Fibroblast of lung (primary cell): ENCODE measurements at regions not wholly inside any gene's neighbourhood (a gene's known extent, or its start where the extent isn't known, plus 50 kb on each side); places are given as distances from the start of the nearest gene placed in this dataset.

Source experiments
- DNase-seq, 2 donors: peaks; one replicate each; pipeline versions ENCODE4 v3.0.0 to v3.0.0-alpha.2; 2010; ENCODE audit warnings: low read depth in 2 of 2
- H2AFZ ChIP-seq: 2 replicates; pipeline ENCODE4 v1.5.1; 2012; ENCODE audit warnings: low read length, control low read depth, inconsistent platforms
- H3K27ac ChIP-seq: 2 replicates; pipeline ENCODE4 v1.5.1; 2011; ENCODE audit warnings: low read length, control low read depth; ENCODE audit not compliant: insufficient read depth
- H3K27me3 ChIP-seq: 2 replicates; pipeline ENCODE4 v1.5.1; 2011; ENCODE audit warnings: mild to moderate bottlenecking, low read length; ENCODE audit not compliant: control insufficient read depth, insufficient read depth
- H3K36me3 ChIP-seq: 2 replicates; pipeline ENCODE4 v1.5.1; 2011; ENCODE audit warnings: low read length; ENCODE audit not compliant: control insufficient read depth, insufficient read depth
- H3K4me1 ChIP-seq: 2 replicates; pipeline ENCODE4 v1.5.1; 2011; ENCODE audit warnings: low read length; ENCODE audit not compliant: control insufficient read depth, insufficient read depth; ENCODE audit errors: extremely low read depth
- H3K4me2 ChIP-seq: 2 replicates; pipeline ENCODE4 v1.5.1; 2011; ENCODE audit warnings: low read length, control low read depth; ENCODE audit not compliant: insufficient read depth; ENCODE audit errors: extremely low read depth
- H3K4me3 ChIP-seq, 4 experiments: fragments of 200-600 bp in 1 of 4; sonication (generic) in 1 of 4; replicated peaks in 1 of 4; 2 replicates each; pipeline ENCODE4 v1.5.1; 2011 to 2016; ENCODE audit warnings: low read length in 4 of 4, low read depth in 3 of 4, mild to moderate bottlenecking in 3 of 4, control low read depth in 2 of 4, inconsistent platforms in 1 of 4, mixed read lengths in 1 of 4; ENCODE audit not compliant: insufficient read depth in 1 of 4; ENCODE audit errors: control extremely low read depth in 1 of 4
- H3K79me2 ChIP-seq: 2 replicates; pipeline ENCODE4 v1.5.1; 2012; ENCODE audit warnings: mild to moderate bottlenecking, low read length, inconsistent platforms; ENCODE audit not compliant: control insufficient read depth, insufficient read depth
- H3K9ac ChIP-seq: 2 replicates; pipeline ENCODE4 v1.5.1; 2011; ENCODE audit warnings: mild to moderate bottlenecking, low read length, control low read depth; ENCODE audit not compliant: insufficient read depth
- H3K9me3 ChIP-seq: 2 replicates; pipeline ENCODE4 v1.5.1; 2012; ENCODE audit warnings: low read depth, low read length; ENCODE audit not compliant: control insufficient read depth, insufficient read depth
- H4K20me1 ChIP-seq: 2 replicates; pipeline ENCODE4 v1.5.1; 2011; ENCODE audit warnings: low read length; ENCODE audit not compliant: control insufficient read depth, insufficient read depth; ENCODE audit errors: extremely low read depth
- EZH2 ChIP-seq: IDR thresholded peaks from 2 replicates; pipeline ENCODE4 v1.5.1; 2012; ENCODE audit warnings: low read length, control low read depth, mild to moderate bottlenecking; ENCODE audit errors: missing control alignments
- TF ChIP-seq, protein P1 (sequence below), 2 donors: IDR thresholded peaks in 1 of 2; conservative IDR thresholded peaks in 1 of 2; 1 replicate in 1 of 2; 2 replicates in 1 of 2; pipeline ENCODE4 v1.5.1; 2011 to 2012; ENCODE audit warnings: low read length in 2 of 2, control low read depth in 1 of 2, inconsistent platforms in 1 of 2, low read depth in 1 of 2, mild to moderate bottlenecking in 1 of 2

DNA sequence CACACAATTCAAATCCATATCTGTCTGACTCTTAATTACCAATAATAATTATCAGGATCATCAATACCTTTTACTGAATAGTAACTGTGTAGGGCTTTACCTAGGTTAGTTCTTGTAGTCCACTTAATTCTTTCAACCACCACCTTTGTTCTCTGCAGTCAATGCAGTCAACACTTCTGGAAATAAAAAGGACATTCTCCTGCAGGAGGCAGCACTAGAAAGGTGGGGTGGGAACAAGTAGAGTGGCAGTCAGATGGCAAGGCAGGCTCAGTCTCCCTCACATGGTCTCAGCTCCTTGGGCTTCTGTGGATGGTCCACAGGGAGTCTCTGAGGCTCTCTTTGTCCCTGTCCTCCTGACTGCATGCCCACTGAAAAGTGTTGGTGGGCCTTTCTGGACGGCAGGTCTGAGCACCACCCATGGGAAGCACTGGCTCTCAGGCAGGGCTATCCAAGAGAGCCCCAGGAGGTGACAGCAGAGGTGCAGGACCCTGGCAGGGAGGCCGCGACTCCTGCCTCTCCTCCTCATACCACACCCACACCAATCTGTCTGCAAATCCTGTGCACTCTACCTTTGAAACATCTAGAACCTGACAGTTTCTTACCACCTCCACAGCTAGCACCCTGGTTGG is 237.3 kb downstream of the FOXD2 start:
- no peaks in the 10 kb centered on the region for H3K36me3 ChIP-seq
- H3K4me1 ChIP-seq, result no peaks in the 10 kb centered on the region

DNA sequence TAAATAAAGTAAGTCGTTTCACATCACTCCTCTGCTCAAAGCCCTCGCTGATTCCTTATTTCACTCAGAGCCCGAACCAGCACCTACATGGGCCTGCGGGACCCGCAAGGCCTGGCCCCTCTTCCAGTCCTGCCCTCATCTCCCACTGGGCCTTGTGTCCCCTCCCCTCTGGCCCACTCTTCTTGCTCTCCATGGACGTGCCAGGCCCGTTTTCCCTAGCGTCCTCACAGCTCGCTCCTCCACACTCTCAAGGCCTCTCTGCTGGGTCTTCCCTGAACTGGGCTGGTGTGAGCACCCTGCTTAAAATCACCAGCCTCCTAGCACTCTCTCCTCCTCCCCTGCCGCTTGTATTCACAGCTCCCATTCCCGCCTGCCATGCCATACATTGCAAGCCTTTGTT is 237.9 kb downstream of the FOXD2 start:
- no peaks in the 10 kb centered on the region for H3K4me1 ChIP-seq
- H3K79me2 ChIP-seq, result no peaks in the 10 kb centered on the region
- no peaks in the 10 kb centered on the region for H4K20me1 ChIP-seq
- TF ChIP-seq EZH2, result no peak
- TF ChIP-seq, protein P1, sequence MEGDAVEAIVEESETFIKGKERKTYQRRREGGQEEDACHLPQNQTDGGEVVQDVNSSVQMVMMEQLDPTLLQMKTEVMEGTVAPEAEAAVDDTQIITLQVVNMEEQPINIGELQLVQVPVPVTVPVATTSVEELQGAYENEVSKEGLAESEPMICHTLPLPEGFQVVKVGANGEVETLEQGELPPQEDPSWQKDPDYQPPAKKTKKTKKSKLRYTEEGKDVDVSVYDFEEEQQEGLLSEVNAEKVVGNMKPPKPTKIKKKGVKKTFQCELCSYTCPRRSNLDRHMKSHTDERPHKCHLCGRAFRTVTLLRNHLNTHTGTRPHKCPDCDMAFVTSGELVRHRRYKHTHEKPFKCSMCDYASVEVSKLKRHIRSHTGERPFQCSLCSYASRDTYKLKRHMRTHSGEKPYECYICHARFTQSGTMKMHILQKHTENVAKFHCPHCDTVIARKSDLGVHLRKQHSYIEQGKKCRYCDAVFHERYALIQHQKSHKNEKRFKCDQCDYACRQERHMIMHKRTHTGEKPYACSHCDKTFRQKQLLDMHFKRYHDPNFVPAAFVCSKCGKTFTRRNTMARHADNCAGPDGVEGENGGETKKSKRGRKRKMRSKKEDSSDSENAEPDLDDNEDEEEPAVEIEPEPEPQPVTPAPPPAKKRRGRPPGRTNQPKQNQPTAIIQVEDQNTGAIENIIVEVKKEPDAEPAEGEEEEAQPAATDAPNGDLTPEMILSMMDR (conservative IDR thresholded peaks at IDR 0.05 in 1 of 2, IDR thresholded peaks at IDR 0.05 in 1 of 2; ENCODE audit: low read depth in 1 of 2, low read length in 2 of 2), result no peak
- no peaks in the 10 kb centered on the region for H3K9me3 ChIP-seq
- no peak overlapping the region for H3K9ac ChIP-seq
- H3K27me3 ChIP-seq, result no peaks in the 10 kb centered on the region
- no peaks in the 10 kb centered on the region for H3K36me3 ChIP-seq
- H3K4me3 ChIP-seq, result no peak overlapping the region
- DNase-seq, result no peak
- no peak overlapping the region for H2AFZ ChIP-seq
- H3K27ac ChIP-seq, result no peak overlapping the region
- no peak overlapping the region for H3K4me2 ChIP-seq

More for the DNA sequence above, 237.3 kb downstream of the FOXD2 start:
- Histone ChIP-seq H3K4me2 (no peak overlapping the region), H3K27ac (no peak overlapping the region), H2AFZ (no peak overlapping the region), H3K79me2 (no peaks in the 10 kb centered on the region), H3K27me3 (no peaks in the 10 kb centered on the region), H3K4me3 (no peak overlapping the region), H3K9ac (no peak overlapping the region), H3K9me3 (no peaks in the 10 kb centered on the region), H4K20me1 (no peaks in the 10 kb centered on the region)
- no peak for TF ChIP-seq EZH2
- DNase-seq, result no peak

- Histone ChIP-seq H3K4me3 (no peak overlapping the region), H3K9me3 (no peaks in the 10 kb centered on the region), H4K20me1 (no peaks in the 10 kb centered on the region), H3K9ac (no peak overlapping the region), H3K79me2 (no peaks in the 10 kb centered on the region), H3K36me3 (no peaks in the 10 kb centered on the region), H3K27me3 (no peaks in the 10 kb centered on the region), H3K4me1 (no peaks in the 10 kb centered on the region), H3K4me2 (no peak overlapping the region), H2AFZ (no peak overlapping the region), H3K27ac (no peak overlapping the region)
- TF ChIP-seq EZH2, result no peak
- TF ChIP-seq, protein P1 (conservative IDR thresholded peaks at IDR 0.05 in 1 of 2, IDR thresholded peaks at IDR 0.05 in 1 of 2; ENCODE audit: low read depth in 1 of 2, low read length in 2 of 2), result no peak
- no peak for DNase-seq
Observed at GRCh38 chr1:47676311-47677054, 238.6 kb downstream of the FOXD2 start.
